ENCODE measurements at regions not wholly inside any gene's neighbourhood (a gene's known extent, or its start where the extent isn't known, plus 50 kb on each side); places are given as distances from the start of the nearest gene placed in this dataset.
A peak's percentile ranks its signal among the peaks of the same experiment; 100 is the strongest.

GRCh38 chr14:44782775-44783238, 178.9 kb downstream of the KLHL28 start:
- Mint-ChIP-seq H3K27ac (peak overlapping the region; percentile 8), H3K9me3 (no peaks in the 10 kb centered on the region), H3K36me3 (ENCODE audit: low read depth) (no peaks in the 10 kb centered on the region), H3K4me3 (no peak overlapping the region), H3K27me3 (ENCODE audit: low read depth, poor library complexity) (peaks cover 6% of the 10 kb centered on the region), H3K4me1 (peaks cover 12% of the 10 kb centered on the region)
- DNase-seq, result no peak
- no peak for TF ChIP-seq CTCF (IDR thresholded peaks at IDR 0.05)

- Mint-ChIP-seq H3K27me3 (ENCODE audit: low read depth, poor library complexity) (peaks cover 3% of the 10 kb centered on the region), H3K9me3 (no peaks in the 10 kb centered on the region), H3K4me1 (peaks cover 16% of the 10 kb centered on the region), H3K36me3 (ENCODE audit: low read depth) (no peaks in the 10 kb centered on the region), H3K27ac (no peak overlapping the region), H3K4me3 (no peak overlapping the region)
- no peak for TF ChIP-seq CTCF (IDR thresholded peaks at IDR 0.05)
- no peak for DNase-seq
These were observed 180.8 kb downstream of the KLHL28 start for GRCh38 chr14:44780989-44781388.

- Mint-ChIP-seq H3K36me3 (ENCODE audit: low read depth) (no peaks in the 10 kb centered on the region), H3K27me3 (ENCODE audit: low read depth, poor library complexity) (peaks cover 2% of the 10 kb centered on the region), H3K9me3 (no peaks in the 10 kb centered on the region), H3K4me3 (no peak overlapping the region), H3K4me1 (peaks cover 16% of the 10 kb centered on the region), H3K27ac (no peak overlapping the region)
- TF ChIP-seq CTCF (IDR thresholded peaks at IDR 0.05), result no peak
- no peak for DNase-seq
These were observed 183.1 kb downstream of the KLHL28 start for GRCh38 chr14:44778604-44779003.

GRCh38 chr14:44777584-44777983, 184.2 kb downstream of the KLHL28 start:
- H3K36me3 Mint-ChIP-seq (ENCODE audit: low read depth), result no peaks in the 10 kb centered on the region
- no peak for DNase-seq
- no peak overlapping the region for H3K4me3 Mint-ChIP-seq
- H3K27me3 Mint-ChIP-seq (ENCODE audit: low read depth, poor library complexity), result no peaks in the 10 kb centered on the region
- peaks cover 16% of the 10 kb centered on the region for H3K4me1 Mint-ChIP-seq
- H3K9me3 Mint-ChIP-seq, result no peaks in the 10 kb centered on the region
- H3K27ac Mint-ChIP-seq, result peak overlapping the region; percentile 9
- TF ChIP-seq CTCF (IDR thresholded peaks at IDR 0.05), result no peak

GRCh38 chr14:44775248-44775647, 186.5 kb downstream of the KLHL28 start:
- DNase-seq, result no peak
- H3K36me3 Mint-ChIP-seq (ENCODE audit: low read depth), result no peaks in the 10 kb centered on the region
- TF ChIP-seq CTCF (IDR thresholded peaks at IDR 0.05), result no peak
- no peaks in the 10 kb centered on the region for H3K9me3 Mint-ChIP-seq
- H3K4me3 Mint-ChIP-seq, result no peak overlapping the region
- H3K27ac Mint-ChIP-seq, result no peak overlapping the region
- H3K27me3 Mint-ChIP-seq (ENCODE audit: low read depth, poor library complexity), result no peaks in the 10 kb centered on the region
- peaks cover 16% of the 10 kb centered on the region for H3K4me1 Mint-ChIP-seq

GRCh38 chr14:44774396-44774795, 187.4 kb downstream of the KLHL28 start:
- Mint-ChIP-seq H3K27me3 (ENCODE audit: low read depth, poor library complexity) (no peaks in the 10 kb centered on the region), H3K27ac (no peak overlapping the region), H3K4me1 (peaks cover 21% of the 10 kb centered on the region), H3K4me3 (no peak overlapping the region), H3K9me3 (no peaks in the 10 kb centered on the region), H3K36me3 (ENCODE audit: low read depth) (no peaks in the 10 kb centered on the region)
- no peak for TF ChIP-seq CTCF (IDR thresholded peaks at IDR 0.05)
- no peak for DNase-seq

Data from nephron progenitor cell (in vitro differentiated cells).